ENCODE measurements at regions not wholly inside any gene's neighbourhood (a gene's known extent, or its start where the extent isn't known, plus 50 kb on each side); places are given as distances from the start of the nearest gene placed in this dataset.

GRCh38 chr1:108016451-108016920 is 51.5 kb upstream of the VAV3 start:
- H3K36me3 ChIP-seq, result no peaks in the 10 kb centered on the region
- H3K4me1 ChIP-seq, result peaks cover 0 to 6% (median 2%) of the 10 kb centered on the region in 4 donors
- H3K27ac ChIP-seq, result no peak overlapping the region
- no peak for DNase-seq
- peak in 1 of 2 donors; percentile 51 for ATAC-seq (ENCODE audit: low FRiP score in 2 of 2)
- H3K4me3 ChIP-seq, result no peak overlapping the region
- H3K27me3 ChIP-seq, result no peaks in the 10 kb centered on the region
- 27 to 51% methylated on average over 4 of the region's 4 CpGs for WGBS, 2 donors
- no peaks in the 10 kb centered on the region for H3K9me3 ChIP-seq
- peak in 1 of 2 donors; percentile 25 for TF ChIP-seq POLR2AphosphoS5 (IDR thresholded peaks at IDR 0.05)
- TF ChIP-seq POLR2A (IDR thresholded peaks at IDR 0.05), result no peak
